ENCODE measurements at regions not wholly inside any gene's neighbourhood (a gene's known extent, or its start where the extent isn't known, plus 50 kb on each side); places are given as distances from the start of the nearest gene placed in this dataset.

- no peak overlapping the region for H3K4me3 ChIP-seq (ENCODE audit: low read depth, low read length)
- no peaks in the 10 kb centered on the region for H3K36me3 ChIP-seq
- no peaks in the 10 kb centered on the region; the same call in none of the 2 replicates for H3K27me3 ChIP-seq
- DNase-seq: no peak
- H3K9me3 ChIP-seq: no peaks in the 10 kb centered on the region; the same call in 1 of the 2 replicates
- TF ChIP-seq CTCF (IDR thresholded peaks at IDR 0.05; ENCODE audit: low read depth, low read length): no peak
- H3K4me1 ChIP-seq: no peaks in the 10 kb centered on the region
These were observed 440.8 kb upstream of the RASGEF1B start for GRCh38 chr4:81912376-81913030.

GRCh38 chr4:81906905-81907304 is 435.2 kb upstream of the RASGEF1B start:
- no peak for TF ChIP-seq CTCF (IDR thresholded peaks at IDR 0.05; ENCODE audit: low read depth, low read length)
- DNase-seq: no peak
- no peak overlapping the region for H3K4me3 ChIP-seq (ENCODE audit: low read depth, low read length)
- no peaks in the 10 kb centered on the region for H3K9me3 ChIP-seq
- H3K36me3 ChIP-seq: no peaks in the 10 kb centered on the region
- no peaks in the 10 kb centered on the region for H3K4me1 ChIP-seq
- H3K27me3 ChIP-seq: no peaks in the 10 kb centered on the region

GRCh38 chr4:81905971-81906370 is 434.3 kb upstream of the RASGEF1B start:
- TF ChIP-seq CTCF (IDR thresholded peaks at IDR 0.05; ENCODE audit: low read depth, low read length): no peak
- DNase-seq: no peak
- no peaks in the 10 kb centered on the region for H3K27me3 ChIP-seq
- H3K4me1 ChIP-seq: no peaks in the 10 kb centered on the region
- H3K9me3 ChIP-seq: no peaks in the 10 kb centered on the region
- H3K36me3 ChIP-seq: no peaks in the 10 kb centered on the region
- H3K4me3 ChIP-seq (ENCODE audit: low read depth, low read length): no peak overlapping the region

DNA sequence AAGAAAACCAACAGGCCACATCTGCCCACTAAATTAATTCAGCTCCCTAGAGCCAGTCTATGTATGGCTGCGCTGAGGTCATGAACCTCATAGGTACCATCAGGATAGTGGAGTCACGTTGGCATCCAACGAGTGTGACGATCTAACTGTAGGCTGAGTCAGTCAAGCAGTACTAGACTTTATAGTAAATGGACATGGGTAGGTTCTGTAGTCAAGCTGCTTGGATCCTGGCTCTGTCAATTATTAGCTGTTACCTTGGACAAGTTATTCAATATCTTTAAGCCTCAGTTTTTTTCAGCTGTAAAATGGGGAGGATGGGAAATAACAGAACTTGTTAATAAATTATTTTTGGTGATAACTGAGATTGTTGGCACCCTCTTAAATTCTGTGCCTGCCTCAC is 432.4 kb upstream of the RASGEF1B start:
- Histone ChIP-seq H3K4me3 (ENCODE audit: low read depth, low read length) (no peak overlapping the region), H3K4me1 (no peaks in the 10 kb centered on the region), H3K9me3 (no peaks in the 10 kb centered on the region), H3K36me3 (no peaks in the 10 kb centered on the region), H3K27me3 (no peaks in the 10 kb centered on the region)
- no peak for DNase-seq
- TF ChIP-seq CTCF (IDR thresholded peaks at IDR 0.05; ENCODE audit: low read depth, low read length): no peak

- no peak for TF ChIP-seq CTCF (IDR thresholded peaks at IDR 0.05; ENCODE audit: low read depth, low read length)
- H3K27me3 ChIP-seq: no peaks in the 10 kb centered on the region
- H3K9me3 ChIP-seq: no peaks in the 10 kb centered on the region
- no peak overlapping the region for H3K4me3 ChIP-seq (ENCODE audit: low read depth, low read length)
- H3K36me3 ChIP-seq: no peaks in the 10 kb centered on the region
- no peak for DNase-seq
- no peaks in the 10 kb centered on the region for H3K4me1 ChIP-seq
These were observed 431.5 kb upstream of the RASGEF1B start for GRCh38 chr4:81903212-81903611.

DNA sequence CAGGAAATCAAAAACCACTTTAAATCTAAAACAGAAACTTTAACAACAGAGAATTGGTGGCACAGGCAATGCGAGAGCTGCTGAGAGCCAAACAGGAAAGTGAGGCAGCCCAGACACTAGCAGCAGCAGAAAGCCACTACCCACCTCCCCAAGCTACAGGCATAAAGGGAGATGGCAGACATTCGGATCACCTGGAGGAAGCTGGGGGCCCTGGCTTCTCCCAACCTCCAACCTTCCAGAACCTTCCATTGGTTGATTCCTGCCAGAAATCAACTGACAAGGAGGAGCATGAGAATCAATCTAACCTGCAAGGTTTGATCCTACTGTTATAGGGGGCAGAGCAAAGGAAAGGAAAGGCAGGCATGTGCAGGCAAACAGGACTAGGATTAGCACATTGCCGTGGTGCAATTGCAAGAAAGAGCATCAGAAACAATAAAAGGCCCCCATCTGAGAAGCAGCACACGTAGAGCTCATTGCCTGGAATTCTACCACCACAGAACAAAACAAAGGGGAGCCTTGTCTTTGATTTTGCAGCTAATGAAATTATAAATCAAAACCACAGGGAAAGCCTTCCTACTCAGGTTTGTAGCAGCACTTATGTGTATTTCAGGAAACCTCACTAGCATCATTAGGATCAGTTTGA is 427.3 kb upstream of the RASGEF1B start:
- no peak for TF ChIP-seq CTCF (IDR thresholded peaks at IDR 0.05; ENCODE audit: low read depth, low read length)
- Histone ChIP-seq H3K27me3 (no peaks in the 10 kb centered on the region), H3K36me3 (no peaks in the 10 kb centered on the region), H3K9me3 (no peaks in the 10 kb centered on the region), H3K4me1 (no peaks in the 10 kb centered on the region), H3K4me3 (ENCODE audit: low read depth, low read length) (no peak overlapping the region)
- no peak for DNase-seq

Measured in BE2C (cell line).